22Rv1 (cell line): ENCODE measurements at regions not wholly inside any gene's neighbourhood (a gene's known extent, or its start where the extent isn't known, plus 50 kb on each side); places are given as distances from the start of the nearest gene placed in this dataset.

ENCODE experiments used
- CTCF ChIP-seq: fragments of 450-650 bp; IDR thresholded peaks from 2 replicates; pipeline ENCODE4 v1.5.1; 2017; ENCODE audit warnings: mild to moderate bottlenecking
- ZFX ChIP-seq: fragments of 450-650 bp; IDR thresholded peaks from 2 replicates; pipeline ENCODE4 v1.6.1; 2017; ENCODE audit warnings: antibody characterized with exemption, borderline replicate concordance

- TF ChIP-seq ZFX, result no peak
- no peak for TF ChIP-seq CTCF
Observed at GRCh38 chr17:14926073-14926472, 339.1 kb downstream of the PMP22 start.
